ENCODE measurements at regions not wholly inside any gene's neighbourhood (a gene's known extent, or its start where the extent isn't known, plus 50 kb on each side); places are given as distances from the start of the nearest gene placed in this dataset.

DNA sequence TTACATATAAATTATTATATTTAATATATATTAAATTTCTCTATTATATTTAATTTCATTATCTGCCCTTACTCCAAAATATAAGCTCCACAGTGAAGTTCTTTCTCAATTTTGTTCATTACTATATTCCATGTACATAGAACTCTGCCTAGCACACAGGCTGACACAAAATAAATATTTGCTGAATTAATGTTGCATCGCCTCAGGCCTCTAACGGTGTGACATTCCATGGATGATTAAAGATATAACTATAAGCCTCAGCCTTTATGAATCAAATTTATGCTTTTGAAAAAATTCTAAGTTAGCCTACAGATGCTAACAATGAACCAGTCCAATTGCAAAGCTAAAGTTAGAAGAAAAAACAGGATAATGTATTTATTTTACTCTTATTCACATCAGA, 1337.2 kb upstream of the NRXN1 start:
- TF ChIP-seq TAF1 (IDR thresholded peaks at IDR 0.05; ENCODE audit: low read depth, low read length) (no peak), POLR2A (IDR thresholded peaks at IDR 0.05; ENCODE audit: low read depth, low read length) (no peak), POLR2AphosphoS5 (IDR thresholded peaks at IDR 0.05; ENCODE audit: low read depth, low read length) (no peak), PAX5 (IDR thresholded peaks at IDR 0.05; ENCODE audit: insufficient read depth, low read length, severe bottlenecking) (no peak), SPI1 (IDR thresholded peaks at IDR 0.05; ENCODE audit: low read depth, low read length) (no peak), POU2F2 (IDR thresholded peaks at IDR 0.05; ENCODE audit: low read depth, low read length) (no peak)

All from GM12891 (cell line).